GM12891 (cell line): ENCODE measurements at regions not wholly inside any gene's neighbourhood (a gene's known extent, or its start where the extent isn't known, plus 50 kb on each side); places are given as distances from the start of the nearest gene placed in this dataset.
"Not testable (repeated sequence)": the region's sequence is repeated elsewhere in the genome, so short reads cannot be mapped to it uniquely, and the experiment has no call there.

ENCODE experiments used
- POLR2A ChIP-seq: IDR thresholded peaks from 2 replicates; pipeline ENCODE4 v1.6.1; 2011; ENCODE audit warnings: low read depth, low read length, control low read depth
- POLR2AphosphoS5 ChIP-seq: IDR thresholded peaks from 2 replicates; pipeline ENCODE4 v1.6.1; 2011; ENCODE audit warnings: low read depth, low read length, control low read depth
- SPI1 ChIP-seq: IDR thresholded peaks from 2 replicates; pipeline ENCODE4 v1.6.1; 2011; ENCODE audit warnings: low read depth, low read length, control low read depth
- TAF1 ChIP-seq: IDR thresholded peaks from 2 replicates; pipeline ENCODE4 v1.6.1; 2011; ENCODE audit warnings: low read depth, low read length, control low read depth

- not testable (repeated sequence) for TF ChIP-seq POLR2AphosphoS5, POLR2A, SPI1, TAF1
These were observed 53.9 kb upstream of the APOD start for GRCh38 chr3:195637473-195638233.
